HUDEP-2 (cell line): ENCODE measurements at regions not wholly inside any gene's neighbourhood (a gene's known extent, or its start where the extent isn't known, plus 50 kb on each side); places are given as distances from the start of the nearest gene placed in this dataset.
A peak's percentile ranks its signal among the peaks of the same experiment; 100 is the strongest.

ENCODE experiments used
- DNase-seq, 76 experiments: peaks; one replicate each; lab custom pipeline; 2025; ENCODE audit not compliant: unreplicated experiment in 76 of 76; lab: John Stamatoyannopoulos, UW

DNA sequence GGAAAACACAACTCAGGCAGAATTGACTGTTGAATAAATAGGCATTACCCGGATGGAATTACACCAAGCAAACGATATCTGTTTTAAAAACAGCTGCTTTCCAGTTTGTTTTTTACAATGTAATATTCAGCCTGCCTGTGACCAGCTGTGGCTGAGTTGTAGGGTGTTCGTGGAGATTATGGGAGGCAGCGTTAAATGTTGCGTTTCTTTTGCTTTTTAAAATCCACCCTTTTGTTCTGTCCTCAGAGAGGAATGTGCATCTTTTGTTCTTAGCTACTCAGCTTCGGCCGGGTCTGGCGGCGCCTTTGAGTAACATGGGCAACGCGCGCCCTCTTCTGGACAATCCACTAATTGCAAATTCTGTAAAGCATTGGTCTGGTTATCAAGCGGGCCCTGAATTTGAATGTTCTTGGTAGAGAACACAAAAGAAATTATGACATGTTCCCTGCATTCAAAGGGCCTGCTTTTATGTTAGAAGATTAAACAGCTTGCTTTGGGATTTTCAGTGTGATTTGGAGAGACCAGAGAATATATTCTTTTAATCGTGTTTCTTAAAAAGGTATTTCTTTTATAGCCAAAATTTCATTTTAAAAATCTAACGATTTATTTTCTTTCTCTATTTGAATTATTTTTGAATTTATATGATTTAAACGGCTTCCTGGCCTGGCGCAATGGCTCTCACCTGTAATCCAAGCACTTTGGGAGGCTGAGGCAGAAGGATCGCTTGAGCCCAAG is 76.3 kb upstream of the TRIM2 start:
- peak in 71 of 76 experiments; percentile 8 to 86 (median 62) for DNase-seq

DNA sequence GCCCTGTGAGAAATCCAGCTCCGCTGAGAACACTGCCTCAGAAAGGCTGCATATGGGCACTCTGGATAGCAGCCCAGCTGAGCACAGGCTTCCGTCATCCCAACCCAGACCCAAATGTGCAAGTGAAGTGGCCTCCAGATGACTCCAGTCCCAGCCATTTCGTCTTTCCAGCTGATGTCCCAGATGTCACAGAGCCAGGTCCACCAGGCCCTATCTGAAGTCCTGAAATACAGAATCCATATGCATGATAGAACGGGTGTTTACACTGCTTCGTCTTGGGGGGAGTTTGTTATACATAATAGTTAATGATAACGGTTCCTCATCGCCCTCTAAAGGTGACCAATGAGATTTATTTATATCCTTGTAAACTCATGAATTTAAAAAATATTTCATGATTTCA is 72.6 kb upstream of the TRIM2 start:
- peak in 2 of 76 experiments; percentile 21 to 27 for DNase-seq

DNA sequence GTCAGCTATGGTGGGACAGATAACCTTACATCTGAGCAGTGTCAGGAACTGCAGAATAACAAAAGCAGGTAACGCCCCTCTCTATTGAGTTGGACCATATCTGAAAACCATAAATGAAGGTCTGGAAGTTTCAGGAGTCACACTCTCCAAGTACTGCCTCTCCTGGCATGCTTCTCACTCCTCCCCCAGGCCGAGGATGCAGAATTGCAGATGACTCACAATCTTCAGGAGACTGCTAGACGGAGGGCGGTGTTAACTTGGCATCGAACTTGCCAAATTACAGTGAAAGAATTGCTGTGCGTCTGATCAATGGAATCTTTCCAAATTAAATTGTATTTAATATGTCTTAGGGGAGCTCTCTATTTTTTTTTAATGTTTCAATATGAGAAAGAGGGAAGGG is 67.1 kb upstream of the TRIM2 start:
- DNase-seq: peak in 73 of 76 experiments; percentile 11 to 85 (median 64)

DNA sequence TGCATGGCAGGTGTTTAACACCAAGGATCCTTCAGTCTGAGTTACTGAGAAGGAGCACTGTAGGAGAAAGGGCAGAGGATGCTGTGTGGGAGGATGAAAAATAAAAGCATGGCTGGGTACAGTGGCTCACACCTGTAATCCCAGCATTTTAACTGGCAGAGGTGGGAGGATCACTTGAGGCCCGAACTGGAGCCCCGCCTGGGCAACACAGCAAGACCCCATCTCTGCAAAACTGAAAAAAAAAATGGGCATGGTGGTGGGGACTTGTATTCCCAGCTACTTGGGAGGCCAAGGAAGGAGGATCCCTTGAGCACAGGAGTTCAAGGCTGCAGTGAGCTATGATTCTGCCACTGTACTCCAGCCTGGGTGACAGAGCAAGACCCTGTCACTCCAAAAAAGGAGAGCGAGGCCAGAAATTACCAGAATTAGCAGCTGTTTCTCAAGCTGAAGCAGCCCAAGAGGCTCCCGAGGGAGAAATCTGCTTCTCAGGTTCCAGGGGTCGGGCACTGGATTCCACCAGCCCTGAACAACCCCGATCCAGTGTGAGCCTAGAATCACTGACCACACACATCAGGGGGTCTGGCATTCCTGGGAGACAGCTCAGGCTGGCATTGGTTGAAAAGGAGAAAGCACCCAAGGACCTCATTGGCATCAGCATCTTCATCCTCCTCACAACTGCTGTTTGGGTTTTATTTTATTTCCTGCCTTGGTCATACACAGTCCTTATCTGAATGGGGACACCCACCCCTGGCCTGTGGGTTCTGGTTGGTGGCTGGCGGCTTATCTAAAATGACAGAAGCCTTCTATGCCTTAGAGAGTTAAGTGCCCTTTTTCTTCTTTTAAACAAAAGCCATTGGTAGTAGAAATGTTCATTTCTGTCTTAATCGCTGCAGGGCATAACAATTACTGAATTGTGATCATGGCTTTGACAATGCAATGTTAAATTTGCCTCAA is 66.3 kb upstream of the TRIM2 start:
- peak; percentile 5 to 90 (median 76) for DNase-seq

DNA sequence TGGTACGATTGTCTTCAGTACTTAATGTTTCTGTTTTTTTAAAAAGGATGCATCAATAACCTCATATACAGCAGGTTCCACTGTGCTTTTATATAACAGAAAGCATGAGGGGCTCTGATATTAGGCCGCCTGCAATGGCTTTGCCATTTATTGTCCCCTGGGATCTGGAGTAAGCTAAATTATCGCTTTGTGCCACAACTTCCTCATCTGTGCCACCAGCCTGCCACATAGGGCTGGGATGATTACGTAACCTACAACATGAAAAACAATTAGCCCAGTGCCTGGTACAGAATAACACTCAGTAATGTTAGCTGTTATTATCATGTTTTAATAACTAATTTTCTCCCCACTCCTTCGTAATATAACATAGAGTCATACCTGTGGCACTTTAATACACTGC is 65.5 kb upstream of the TRIM2 start:
- DNase-seq: peak in 58 of 76 experiments; percentile 2 to 68 (median 27)

DNA sequence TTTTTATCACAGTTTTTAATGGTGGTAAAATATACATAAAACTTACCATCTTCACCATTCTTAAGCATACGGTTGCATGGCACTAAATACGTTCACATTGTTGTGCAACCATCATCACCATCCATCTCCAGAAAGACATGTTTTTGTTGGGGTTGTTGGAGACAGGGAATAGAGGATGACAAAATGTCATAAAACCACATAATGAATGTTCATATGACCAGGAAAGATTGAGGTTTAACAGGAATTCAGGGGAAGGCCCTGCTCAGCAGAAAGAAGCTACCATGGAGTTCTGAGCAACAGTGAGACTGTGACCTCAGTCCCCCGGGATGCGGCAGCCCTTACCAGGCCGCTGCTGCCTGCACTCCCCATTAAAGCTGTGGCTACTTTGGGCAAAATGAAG is 63.9 kb upstream of the TRIM2 start:
- DNase-seq: no peak

DNA sequence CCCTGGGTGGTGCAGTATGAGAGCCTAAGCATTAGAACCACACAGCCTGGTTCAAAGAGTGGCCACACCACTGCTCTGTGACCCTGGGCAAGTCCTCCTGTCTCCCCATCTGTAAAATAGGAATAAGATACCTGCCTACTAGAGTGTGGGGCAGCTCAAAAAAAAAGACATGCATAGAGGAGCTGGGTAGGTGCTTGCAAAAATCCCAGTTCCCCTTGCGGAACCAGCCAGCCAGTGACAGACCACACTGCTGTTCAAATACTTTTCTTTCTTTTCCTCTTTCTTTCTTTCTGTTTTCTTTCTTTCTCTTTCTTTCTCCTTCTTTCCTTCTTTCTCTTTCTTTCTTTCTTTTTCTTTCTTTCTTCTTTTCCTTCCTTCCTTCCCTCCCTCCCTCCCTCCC is 63.0 kb upstream of the TRIM2 start:
- DNase-seq: no peak

DNA sequence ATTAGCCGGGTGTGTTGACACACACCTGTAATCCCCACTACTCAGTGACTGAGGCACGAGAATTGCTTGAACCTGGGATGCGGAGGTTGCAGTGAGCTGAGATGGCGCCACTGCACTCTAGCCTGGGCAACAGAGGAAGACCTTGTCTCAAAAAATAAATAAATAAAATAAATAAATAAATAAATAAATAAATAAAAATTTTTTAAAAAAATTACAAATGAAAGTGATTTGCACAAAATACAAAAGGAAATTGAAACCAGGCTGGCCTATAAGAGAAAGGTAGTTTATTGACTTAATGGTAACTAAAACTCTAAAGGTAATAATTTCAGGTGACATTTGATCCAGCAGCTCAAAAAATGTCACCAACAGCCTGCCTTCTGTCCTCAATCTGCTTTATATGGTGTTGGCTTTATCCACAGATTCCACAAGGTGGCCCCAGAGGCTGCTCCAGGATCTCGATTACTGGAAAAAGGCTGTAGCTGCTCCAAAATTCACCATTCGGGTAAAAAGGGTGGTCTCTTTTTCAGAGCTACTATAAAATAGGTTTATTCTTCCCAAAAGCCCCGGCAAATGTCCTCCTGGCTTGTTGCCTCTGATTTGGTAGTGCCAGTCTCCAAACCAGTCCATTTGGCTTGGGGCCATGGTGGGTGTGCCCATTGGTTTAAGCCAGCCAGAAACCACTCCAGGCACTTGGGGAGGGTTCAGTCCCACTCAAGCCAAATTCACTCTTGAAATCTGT is 61.4 kb upstream of the TRIM2 start:
- peak in 75 of 76 experiments; percentile 12 to 86 (median 61) for DNase-seq

DNA sequence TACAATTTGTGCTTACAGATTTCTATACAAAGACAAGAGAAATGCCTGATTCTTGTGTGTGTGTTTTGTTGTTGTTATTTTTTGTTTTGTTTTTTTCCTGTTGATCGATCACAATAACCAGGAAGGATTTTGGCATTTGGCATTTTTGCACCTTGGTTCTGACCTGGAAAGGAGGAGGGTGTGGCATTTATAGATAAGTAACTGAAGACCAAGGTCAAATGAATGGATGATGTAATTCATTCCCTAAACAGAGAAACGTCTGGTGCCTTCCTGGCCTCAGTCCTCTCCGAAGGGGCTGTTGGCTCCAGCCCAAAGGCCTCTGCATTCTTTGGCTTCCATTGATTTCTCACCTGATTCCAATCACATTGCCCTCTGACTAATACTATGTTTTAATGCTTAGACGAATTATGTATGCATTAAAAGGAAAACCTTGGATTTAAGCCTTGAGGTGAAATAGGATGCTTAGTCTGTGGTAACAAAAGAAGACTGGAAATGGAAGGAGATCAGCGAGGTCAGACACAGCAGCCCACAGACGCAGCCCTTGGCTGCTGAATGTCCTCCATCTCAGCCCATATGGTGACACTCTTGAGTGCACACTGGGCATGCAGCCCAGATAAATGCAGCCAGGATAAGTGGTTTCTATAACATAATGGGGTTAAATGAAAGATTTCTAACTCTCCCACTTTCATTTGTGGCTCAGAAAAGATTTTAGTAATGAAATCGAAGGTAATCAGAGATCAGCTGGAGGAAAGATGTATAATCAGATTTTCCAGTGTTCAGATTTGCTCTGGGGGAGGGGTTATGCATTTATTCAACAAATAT is 60.5 kb upstream of the TRIM2 start:
- DNase-seq: peak in 35 of 76 experiments; percentile 1 to 53 (median 13)

DNA sequence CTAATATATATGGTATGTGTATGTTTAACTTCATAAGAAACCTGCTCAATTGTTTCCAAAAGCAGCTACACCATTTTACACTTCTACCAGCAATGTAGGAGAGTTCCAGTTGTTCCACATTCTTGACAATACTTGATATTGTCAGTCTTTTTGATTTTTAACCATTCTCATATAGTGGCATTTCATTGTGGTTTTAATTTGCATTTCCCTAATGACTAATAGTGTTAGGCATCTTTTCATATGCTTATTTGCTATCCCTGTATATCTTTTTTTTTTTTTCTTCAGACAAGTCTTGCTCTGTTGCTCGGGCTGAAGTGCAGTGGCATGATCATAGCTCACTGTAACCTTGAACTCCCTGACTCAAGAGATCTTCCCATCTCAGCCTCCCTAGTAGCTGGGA is 58.2 kb upstream of the TRIM2 start:
- DNase-seq: no peak

DNA sequence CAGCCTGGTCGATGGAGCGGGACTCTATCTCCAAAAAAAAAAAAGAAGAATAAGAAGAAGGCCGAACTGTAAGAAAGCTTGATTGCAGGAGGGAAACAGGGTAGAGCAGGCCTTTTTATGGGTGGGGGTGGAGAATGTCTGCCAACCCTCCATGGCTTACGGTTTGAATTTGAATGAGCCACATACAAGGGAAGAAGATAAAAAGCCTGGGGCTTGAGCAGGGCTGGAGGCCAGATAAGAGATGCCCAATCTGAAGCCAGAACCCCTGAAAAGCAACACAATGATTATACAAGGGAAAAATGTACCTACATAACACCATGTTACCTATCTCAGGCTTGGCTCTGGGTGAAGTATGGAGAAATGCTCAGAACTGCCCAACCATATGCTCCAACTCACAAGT is 57.3 kb upstream of the TRIM2 start:
- peak in 18 of 76 experiments; percentile 1 to 42 (median 18) for DNase-seq

DNA sequence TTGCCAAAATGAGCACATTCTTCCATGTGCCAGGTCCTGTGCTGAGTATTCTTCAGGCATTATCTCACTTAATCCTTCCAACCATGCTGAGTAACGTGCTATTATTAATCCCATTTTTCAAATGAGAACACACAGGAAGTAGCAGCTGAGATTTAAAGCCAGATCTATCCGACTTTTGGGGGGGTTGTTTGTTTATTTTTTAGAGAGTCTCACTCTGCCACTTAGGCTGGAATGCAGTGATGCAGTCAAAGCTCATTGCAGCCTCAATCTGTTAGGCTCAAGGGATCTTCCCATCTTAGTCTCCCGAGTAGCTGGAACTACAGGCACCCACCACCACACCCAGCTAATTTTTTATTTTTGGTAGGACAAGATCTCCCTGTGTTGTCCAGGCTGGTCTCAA is 55.5 kb upstream of the TRIM2 start:
- no peak for DNase-seq

DNA sequence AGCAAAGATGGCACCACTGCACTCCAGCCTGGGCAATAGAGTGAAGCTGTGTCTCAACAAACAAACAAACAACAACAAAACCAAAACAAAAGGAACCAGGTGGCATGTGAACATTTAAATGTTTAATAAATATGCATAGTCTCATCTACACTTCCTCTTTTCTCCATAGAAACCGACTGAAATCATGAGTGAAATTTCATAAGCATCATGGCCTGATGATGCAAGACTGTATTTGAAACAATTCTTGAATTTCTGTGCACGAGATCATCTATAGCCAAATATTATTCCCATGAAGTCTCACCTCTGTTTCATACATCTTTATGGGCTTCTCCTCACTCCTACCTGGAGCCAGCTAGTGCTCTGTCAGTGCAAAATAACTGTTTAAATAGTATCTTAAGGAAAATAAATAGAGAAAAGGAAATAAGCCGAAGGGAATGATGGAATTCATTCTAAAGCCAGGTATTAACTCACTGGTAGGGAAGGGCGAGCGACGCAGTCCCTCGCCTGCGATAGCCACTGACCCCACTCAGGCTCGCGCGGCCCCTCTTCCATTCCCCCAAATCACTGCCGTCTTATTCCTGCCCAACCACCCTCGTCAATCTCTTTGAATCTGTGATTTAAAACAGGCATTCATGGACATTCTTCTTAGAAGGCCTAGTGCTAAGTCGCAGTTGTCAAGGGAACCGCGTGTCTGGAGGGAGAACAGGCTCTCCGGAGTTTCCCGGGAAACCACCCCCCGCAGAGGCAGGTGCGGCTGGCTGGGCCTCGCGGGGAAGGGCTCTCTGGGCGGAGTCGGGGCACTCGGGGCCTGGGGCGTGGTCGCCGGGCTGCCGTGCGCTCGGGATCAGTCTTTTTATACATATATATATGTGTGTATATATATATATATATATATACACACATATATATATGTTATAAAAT is 52.4 kb upstream of the TRIM2 start:
- peak in 1 of 76 experiments; percentile 1 for DNase-seq

DNA sequence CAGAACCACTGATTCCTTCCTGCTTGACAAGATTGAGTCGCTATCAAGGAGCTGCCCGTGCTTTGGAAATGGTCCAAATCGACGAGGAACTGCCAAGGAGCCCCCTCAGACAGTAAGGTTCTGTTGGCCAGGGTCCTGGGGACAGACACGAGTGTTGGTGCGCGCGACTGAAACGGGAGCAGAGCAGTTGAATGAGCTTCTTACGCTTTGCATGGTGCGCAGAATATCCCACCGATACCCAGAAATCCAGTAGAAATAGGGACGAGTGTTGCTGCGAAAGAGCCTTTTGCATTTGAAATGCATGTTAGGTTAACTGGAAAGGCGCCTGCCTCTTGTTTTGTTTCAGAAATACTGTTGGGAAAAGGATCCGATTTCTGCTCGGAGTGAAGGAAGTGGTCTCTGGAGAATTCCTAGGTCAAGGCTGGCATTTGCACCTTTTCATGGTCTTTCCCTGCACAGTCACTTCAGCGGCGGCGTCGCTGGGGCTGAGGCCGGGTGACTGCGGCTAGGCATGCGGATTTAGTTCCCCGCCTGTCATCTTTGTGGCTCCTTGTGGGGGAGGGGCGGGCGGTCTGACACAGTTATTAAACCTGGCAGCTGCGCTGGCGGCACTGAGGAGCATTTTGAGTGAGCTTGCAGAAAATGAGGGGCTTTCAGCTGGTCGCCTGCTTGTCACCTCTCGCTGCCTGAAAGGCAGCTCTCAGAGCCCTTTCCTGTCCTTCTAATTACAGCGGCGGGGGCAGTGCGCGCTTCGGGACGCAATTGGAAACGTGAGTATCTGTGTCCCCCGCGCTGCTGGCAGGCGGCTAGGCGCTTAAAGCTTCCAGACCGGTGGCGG is 51.5 kb upstream of the TRIM2 start:
- peak in 35 of 76 experiments; percentile 1 to 61 (median 24) for DNase-seq

DNA sequence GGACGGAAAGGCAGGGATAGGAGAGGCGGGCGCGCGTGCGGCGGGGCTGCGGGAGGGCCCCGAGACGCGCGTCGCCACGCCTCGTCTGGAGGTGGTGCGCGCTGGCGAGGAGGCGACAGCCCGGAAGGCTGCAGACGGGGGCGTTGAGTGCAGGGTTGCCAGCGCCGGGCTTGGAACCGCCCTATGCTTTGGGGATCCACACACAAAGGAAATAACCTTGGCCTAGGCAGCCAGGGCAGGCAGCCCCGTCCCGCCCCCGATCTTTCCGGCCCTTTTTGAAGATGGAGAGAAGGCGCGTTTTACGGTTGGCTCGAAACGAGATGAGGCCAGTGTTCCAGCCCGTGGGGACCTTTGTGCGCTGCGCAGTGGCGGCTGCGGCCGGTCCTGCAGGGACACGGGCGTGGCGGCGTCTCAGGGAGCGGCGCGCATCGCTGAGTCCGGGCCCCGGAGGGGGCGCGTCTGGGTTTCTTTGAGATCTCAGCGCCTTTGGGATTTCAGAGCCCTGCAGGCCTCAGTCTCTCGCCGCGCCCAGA is 50.8 kb upstream of the TRIM2 start:
- DNase-seq: peak in 49 of 76 experiments; percentile 4 to 64 (median 36)

DNA sequence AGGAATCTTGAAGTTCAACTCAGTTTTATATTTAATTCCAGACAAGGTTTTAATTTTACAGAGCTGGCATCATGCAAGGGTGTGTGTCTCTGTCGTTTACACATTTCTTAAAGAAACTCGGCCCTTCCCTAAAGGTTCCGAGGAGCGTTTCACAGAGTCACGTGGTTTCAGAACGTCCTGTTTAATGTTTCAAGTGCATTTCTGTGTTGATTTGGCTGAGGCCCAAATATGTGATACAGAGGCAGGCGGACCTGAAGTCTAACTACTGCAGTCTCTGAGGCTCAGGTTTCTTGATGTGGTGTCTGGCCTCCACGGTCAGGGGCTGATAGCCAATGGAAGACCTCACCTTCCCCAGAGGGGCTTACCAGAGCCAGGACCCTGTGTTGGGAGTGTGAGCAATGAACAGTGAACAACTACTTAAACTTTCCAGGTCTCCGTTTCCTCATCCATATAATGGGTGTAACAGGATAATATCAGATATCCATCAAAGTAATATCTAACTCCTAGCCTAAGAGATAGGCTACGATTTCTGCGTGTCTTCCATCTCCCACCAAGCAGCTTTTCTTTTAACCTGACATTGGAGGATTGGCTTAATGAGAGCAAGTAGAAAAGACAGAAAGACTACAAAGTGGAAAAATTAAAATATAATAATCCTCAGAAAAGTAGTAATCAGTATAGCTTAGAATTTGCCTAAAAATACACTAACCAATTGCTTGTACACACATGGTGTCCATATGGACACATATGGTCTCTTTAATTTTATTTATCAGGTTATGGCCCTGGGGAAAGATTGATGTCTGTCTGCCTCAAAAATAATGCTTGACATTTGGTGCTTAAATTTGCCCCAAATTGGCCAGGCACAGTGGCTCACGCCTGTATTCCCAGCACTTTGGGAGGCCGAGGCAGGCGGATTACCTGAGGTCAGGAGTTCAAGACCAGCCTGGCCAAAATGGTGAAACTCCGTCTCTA is 50.0 kb upstream of the TRIM2 start:
- peak in 38 of 76 experiments; percentile 1 to 55 (median 22) for DNase-seq
